Activated naive CD4-positive, alpha-beta T cell treated with anti-CD3 and anti-CD28 coated beads for 36 hours (primary cell): ENCODE measurements at regions not wholly inside any gene's neighbourhood (a gene's known extent, or its start where the extent isn't known, plus 50 kb on each side); places are given as distances from the start of the nearest gene placed in this dataset.

ENCODE experiments used
- CTCF ChIA-PET: fragments of 350-600 bp; sonication (Branson Sonifier 250); formaldehyde crosslinking; loops from one replicate; lab custom pipeline; 2021; ENCODE audit warnings: antibody characterized with exemption; lab: Charles Lee
- DNase-seq: peaks from one replicate; pipeline ENCODE4 v3.0.0-alpha.2; 2020
- H3K27ac Mint-ChIP-seq: one replicate; pipeline ENCODE4 v1.8.0; 2021; ENCODE audit warnings: mild to moderate bottlenecking, mixed read lengths
- H3K27me3 Mint-ChIP-seq: one replicate; pipeline ENCODE4 v1.8.0; 2021; ENCODE audit warnings: low read depth, mixed read lengths
- H3K36me3 Mint-ChIP-seq: one replicate; pipeline ENCODE4 v1.8.0; 2021; ENCODE audit warnings: low read depth, mixed read lengths
- H3K4me1 Mint-ChIP-seq: one replicate; pipeline ENCODE4 v1.8.0; 2021; ENCODE audit warnings: low read depth, mixed read lengths
- H3K4me3 Mint-ChIP-seq: one replicate; pipeline ENCODE4 v1.8.0; 2021; ENCODE audit warnings: mild to moderate bottlenecking, moderate library complexity, mixed read lengths
- H3K9me3 Mint-ChIP-seq: one replicate; pipeline ENCODE4 v1.8.0; 2021; ENCODE audit warnings: mixed read lengths
- intact Hi-C: fragments of 100-400 bp; cut with micrococcal nuclease; formaldehyde crosslinking; loops from one replicate; pipeline ENCODE4 v1.15.1; 2023

DNA sequence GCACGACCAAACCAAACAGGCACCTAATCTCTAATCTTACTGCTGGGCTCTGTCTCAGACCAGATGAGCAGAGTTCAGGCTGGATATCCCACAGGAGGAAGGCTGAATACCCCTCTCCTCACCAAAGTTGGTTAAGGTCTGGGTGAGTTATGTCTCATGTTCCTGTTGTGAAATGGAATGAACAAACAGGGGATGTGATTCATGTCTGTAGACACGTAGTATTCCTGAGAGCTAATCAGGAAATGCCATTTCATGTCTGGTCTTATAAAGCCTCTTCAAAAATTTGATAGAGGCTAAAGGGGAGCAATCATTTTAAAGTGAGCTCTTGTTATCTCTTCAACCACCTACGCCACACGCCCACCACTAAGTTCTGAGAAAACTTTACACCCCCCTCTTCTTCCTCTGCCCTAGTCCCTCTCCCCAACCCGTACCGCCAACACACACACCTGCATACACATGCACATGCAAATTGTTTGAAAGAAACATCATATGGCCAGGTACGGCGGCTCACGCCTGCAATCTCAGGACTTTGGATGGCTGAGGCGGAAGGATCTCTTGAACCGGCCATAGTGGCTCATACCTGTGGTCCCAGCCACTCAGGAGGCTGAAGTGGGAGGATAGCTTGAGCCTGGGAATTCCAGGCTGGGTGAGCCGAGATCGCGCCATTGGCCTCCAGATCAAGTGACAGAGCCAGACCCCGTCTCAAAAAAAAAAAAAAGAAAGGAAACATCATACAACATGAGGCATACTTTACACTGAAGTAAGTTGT is 69.8 kb upstream of the RAI14 start:
- H3K9me3 Mint-ChIP-seq, result no peaks in the 10 kb centered on the region
- H3K36me3 Mint-ChIP-seq, result no peaks in the 10 kb centered on the region
- intact Hi-C loops, result no loop called here
- peaks cover 4% of the 10 kb centered on the region for H3K4me1 Mint-ChIP-seq
- peaks cover 30% of the 10 kb centered on the region for H3K27me3 Mint-ChIP-seq
- no peak overlapping the region for H3K27ac Mint-ChIP-seq
- CTCF ChIA-PET, result no interaction called here
- no peak overlapping the region for H3K4me3 Mint-ChIP-seq
- DNase-seq, result no peak

DNA sequence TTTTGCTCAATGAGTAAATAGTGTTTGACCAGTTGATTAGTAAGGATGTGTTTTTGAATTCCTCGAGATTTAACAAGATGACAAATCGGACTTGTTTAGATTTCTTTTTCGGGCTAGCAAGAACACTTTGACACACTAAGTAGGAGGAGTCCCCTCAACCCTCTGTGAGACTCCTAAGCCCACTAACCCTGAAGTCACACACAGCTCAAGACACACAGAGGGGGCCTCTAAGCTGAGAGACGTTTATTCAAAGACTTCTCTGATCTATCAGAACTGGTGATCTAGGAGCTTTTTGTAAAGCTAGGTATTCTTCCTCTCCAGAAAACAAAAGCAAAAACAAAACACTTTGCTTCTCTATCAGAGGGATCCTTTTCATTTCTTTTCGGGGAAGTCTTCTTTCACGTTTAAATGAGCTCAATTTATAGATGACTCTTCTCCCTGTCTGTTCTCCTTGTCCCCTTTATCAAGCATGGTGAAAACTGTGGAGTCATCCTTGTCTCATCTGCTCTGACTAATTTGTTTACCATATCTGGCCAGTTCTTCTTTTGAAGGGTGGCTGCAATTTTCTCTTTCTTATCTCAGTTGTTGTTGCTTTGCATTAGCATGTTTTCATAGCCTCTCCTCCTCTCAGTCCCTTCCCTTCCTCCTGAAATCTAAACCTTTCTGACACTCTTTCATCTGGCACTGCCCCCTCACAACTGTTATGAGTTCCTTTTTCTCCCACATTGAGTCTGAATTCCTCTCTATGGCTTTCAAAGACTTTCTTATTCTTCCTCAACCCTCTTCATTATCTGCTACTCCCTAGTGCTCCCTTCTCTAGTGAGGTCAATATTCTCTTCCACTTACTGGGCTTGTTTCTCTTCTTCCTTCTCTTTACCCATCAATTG is 68.5 kb upstream of the RAI14 start:
- H3K36me3 Mint-ChIP-seq, result no peaks in the 10 kb centered on the region

DNA sequence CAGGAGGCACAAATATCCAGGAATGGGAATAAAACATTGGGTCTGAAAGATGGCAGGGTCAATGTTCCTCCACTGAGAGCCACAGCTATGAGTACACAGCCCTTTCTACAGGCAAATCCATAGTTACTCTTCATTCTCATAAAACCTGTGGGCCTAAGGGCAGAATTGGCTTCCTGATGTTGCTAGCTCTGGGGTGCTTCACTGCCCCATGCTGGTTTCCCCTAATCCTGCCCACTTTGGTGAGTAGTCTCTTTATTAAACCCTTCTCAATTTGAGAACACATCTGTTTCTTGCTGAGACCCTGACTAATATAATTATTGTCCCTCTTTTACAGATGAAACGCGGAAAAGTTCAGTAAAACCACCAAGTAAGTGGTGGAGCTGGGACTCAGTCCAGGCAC is 66.3 kb upstream of the RAI14 start:
- intact Hi-C loops, result no loop called here
- H3K36me3 Mint-ChIP-seq, result no peaks in the 10 kb centered on the region
- CTCF ChIA-PET, result no interaction called here
- H3K27ac Mint-ChIP-seq, result no peak overlapping the region
- peaks cover 19% of the 10 kb centered on the region for H3K27me3 Mint-ChIP-seq
- peaks cover 4% of the 10 kb centered on the region for H3K4me1 Mint-ChIP-seq
- no peaks in the 10 kb centered on the region for H3K9me3 Mint-ChIP-seq
- DNase-seq, result no peak
- H3K4me3 Mint-ChIP-seq, result no peak overlapping the region

More for the DNA sequence above, 68.5 kb upstream of the RAI14 start:
- Mint-ChIP-seq H3K4me1 (peaks cover 4% of the 10 kb centered on the region), H3K9me3 (no peaks in the 10 kb centered on the region), H3K27me3 (peaks cover 28% of the 10 kb centered on the region), H3K27ac (no peak overlapping the region), H3K4me3 (no peak overlapping the region)
- intact Hi-C loops, result no loop called here
- CTCF ChIA-PET, result interaction anchor here (0.7 to 1.0 kb wide), 2 partner anchors 8 to 43 kb away, joined by 3 read pairs; no protein-coding TSS in a partner anchor
- DNase-seq, result no peak

DNA sequence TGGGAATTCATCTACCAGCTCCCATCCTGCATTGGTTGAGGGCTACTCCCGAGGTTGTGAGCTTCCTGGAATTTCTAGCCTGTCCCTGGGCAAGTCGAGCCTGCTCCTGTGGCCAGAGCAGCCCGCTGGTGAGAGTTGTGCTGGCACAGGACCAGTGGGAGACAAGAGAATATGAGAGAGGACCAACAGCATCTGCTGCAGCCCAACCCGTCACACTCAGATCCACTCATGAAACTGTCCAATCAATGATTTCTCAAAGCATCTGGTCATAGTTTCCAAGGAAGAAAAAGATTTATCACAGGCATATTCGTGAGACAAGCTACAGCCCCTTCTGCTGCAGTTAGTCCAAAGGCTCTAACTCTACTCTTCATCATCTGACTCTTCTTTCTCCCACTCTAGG is 64.4 kb upstream of the RAI14 start:
- no peak overlapping the region for H3K4me3 Mint-ChIP-seq
- DNase-seq, result no peak
- peaks cover 4% of the 10 kb centered on the region for H3K4me1 Mint-ChIP-seq
- no peak overlapping the region for H3K27ac Mint-ChIP-seq
- intact Hi-C loops, result no loop called here
- CTCF ChIA-PET, result interaction anchor here (0.6 kb wide), 1 partner anchor 13 kb away, joined by 3 read pairs; no protein-coding TSS in a partner anchor
- no peaks in the 10 kb centered on the region for H3K9me3 Mint-ChIP-seq
- H3K27me3 Mint-ChIP-seq, result peaks cover 17% of the 10 kb centered on the region
- no peaks in the 10 kb centered on the region for H3K36me3 Mint-ChIP-seq

DNA sequence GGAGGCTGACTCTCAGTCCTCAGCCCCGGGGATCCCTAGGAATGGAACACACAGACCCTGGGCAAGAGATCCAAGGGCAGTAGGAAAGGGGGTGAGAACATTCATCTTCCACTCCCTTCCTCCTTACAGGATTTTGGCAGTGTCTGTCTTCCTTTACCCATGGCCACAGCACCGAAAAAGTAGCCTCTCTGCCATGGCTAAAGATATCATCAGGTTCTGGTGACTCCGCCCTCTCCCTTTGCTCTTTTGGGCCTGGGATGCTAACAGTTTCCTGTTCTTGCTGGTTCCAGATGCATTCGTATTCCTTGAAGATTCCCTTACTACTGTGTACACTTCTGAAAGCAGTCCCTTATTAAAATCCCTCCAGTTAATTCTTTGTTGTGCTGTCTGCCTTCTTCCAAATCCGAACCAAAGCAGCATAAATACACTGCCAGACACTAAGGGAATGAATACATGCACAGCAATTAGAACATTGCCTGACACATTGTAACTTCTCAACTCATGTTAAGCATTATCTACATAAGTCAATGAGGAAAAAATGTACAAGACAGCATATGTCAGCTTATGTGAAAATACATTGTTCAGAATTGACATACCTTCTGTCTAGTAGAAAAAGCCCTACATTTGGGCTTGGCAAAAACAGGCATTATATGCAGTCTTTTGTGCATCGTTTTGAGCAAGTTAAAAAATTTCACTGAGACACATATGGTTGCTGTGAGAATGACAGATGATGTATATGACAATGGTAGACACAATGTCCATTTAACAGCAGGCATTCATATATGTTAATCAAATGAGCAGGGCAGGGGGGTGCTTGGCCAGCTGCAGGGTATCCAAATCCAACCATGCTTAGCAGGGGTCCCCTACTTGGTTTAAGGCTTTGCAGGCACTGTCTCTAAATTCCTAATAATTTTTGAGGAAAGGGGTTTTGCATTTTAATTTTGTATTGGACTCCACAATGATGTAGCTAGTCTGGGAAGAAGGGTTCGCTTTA is 58.8 kb upstream of the RAI14 start:
- Mint-ChIP-seq H3K4me3 (no peak overlapping the region), H3K36me3 (no peaks in the 10 kb centered on the region), H3K27me3 (peaks cover 10% of the 10 kb centered on the region), H3K4me1 (peaks cover 12% of the 10 kb centered on the region), H3K27ac (no peak overlapping the region), H3K9me3 (no peaks in the 10 kb centered on the region)
- DNase-seq, result no peak
- intact Hi-C loops, result loop anchor here (1.0 to 2.0 kb wide), 3 partner anchors 24 to 87 kb away; no protein-coding TSS in a partner anchor
- CTCF ChIA-PET, result no interaction called here

DNA sequence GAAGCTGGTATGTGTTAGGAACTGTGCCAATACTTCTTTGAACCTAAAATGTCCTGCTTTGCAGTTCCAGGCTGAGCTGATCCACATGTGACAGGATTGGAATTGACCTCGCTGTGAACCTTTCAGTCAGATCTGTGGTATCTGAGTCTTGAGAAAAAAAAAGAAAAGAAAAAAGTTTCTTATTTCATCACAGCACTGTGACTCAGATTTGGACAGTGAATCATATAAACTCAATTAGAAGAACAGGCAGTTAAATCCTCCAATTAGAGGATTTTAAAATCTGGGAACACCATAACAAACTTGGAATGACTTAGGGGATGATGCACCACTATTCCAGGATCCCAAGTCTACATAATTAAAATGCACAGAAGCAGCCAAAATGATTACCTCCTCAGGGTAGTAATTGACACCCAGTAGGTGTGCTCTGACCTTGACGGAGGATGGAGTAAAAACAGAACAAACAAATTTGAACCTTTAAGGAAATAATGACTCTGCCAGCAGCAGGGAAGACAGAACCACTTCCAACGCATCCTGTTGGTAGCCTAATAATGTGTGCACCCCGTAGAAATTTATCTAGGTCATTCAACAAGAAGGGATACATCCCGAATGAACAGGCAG is 57.8 kb upstream of the RAI14 start:
- Mint-ChIP-seq H3K9me3 (no peaks in the 10 kb centered on the region), H3K4me1 (peaks cover 12% of the 10 kb centered on the region), H3K27ac (no peak overlapping the region), H3K27me3 (peaks cover 9% of the 10 kb centered on the region), H3K4me3 (no peak overlapping the region), H3K36me3 (no peaks in the 10 kb centered on the region)
- CTCF ChIA-PET, result no interaction called here
- intact Hi-C loops, result loop anchor here (1.0 to 2.0 kb wide), 3 partner anchors 23 to 86 kb away; no protein-coding TSS in a partner anchor
- DNase-seq, result peak; percentile 32

DNA sequence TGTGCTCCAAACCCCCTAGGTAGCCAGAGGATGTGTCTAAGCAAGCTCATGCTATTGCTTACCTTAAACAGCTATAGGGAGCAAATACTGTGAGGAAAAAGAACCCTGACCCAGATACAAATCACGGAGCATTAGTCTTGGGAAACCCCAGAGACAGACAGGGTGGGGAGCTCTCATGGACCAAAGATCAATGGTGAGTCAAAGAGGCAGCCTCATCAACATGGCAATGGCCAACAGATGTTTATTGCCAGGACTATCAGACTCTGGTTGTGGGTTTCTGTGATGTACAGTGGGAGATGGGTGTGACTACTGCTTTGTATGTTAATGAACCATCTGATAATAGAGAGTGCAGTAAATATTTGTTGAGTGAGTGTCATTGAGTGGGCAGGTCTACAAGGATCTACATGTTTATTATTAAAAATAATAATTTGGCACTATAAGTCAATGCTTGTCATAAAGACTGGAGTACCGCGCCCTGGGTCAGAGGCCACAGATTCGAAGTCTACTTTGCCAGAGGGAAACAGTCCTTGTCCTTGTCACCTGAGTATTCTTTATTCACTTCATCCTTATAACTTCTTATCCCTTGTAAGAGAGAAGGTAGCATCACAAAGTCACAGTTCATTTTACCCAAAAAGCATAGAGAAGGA is 56.5 kb upstream of the RAI14 start:
- Mint-ChIP-seq H3K27ac (no peak overlapping the region), H3K4me1 (peaks cover 12% of the 10 kb centered on the region), H3K36me3 (no peaks in the 10 kb centered on the region), H3K4me3 (no peak overlapping the region), H3K27me3 (peaks cover 9% of the 10 kb centered on the region), H3K9me3 (no peaks in the 10 kb centered on the region)
- CTCF ChIA-PET, result no interaction called here
- intact Hi-C loops, result loop anchor here (2.0 kb wide), 1 partner anchor 63 kb away; no protein-coding TSS in a partner anchor
- DNase-seq, result no peak

DNA sequence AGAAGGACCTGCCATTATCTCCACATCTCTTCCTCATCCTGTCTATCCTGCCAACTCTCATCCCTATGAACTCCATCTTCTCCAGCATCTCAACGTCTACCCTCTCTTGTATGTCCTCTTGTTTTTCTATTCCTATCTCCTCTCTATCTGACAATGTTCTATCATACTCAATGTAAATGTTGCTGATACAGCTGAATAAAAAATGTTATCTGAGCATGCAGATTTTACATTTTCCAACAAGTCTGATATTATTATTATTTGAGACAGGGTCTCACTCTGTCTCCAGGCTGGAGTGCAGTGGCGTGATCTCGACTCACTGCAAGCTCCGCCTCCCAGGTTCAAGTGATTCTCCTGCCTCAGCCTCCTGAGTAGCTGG is 56.0 kb upstream of the RAI14 start:
- H3K36me3 Mint-ChIP-seq, result no peaks in the 10 kb centered on the region
- CTCF ChIA-PET, result interaction anchor here (0.7 kb wide), 1 partner anchor 32 kb away, joined by 3 read pairs; no protein-coding TSS in a partner anchor
- peaks cover 7% of the 10 kb centered on the region for H3K27me3 Mint-ChIP-seq
- peaks cover 12% of the 10 kb centered on the region for H3K4me1 Mint-ChIP-seq
- H3K27ac Mint-ChIP-seq, result no peak overlapping the region
- H3K9me3 Mint-ChIP-seq, result no peaks in the 10 kb centered on the region
- no peak for DNase-seq
- intact Hi-C loops, result no loop called here
- no peak overlapping the region for H3K4me3 Mint-ChIP-seq

DNA sequence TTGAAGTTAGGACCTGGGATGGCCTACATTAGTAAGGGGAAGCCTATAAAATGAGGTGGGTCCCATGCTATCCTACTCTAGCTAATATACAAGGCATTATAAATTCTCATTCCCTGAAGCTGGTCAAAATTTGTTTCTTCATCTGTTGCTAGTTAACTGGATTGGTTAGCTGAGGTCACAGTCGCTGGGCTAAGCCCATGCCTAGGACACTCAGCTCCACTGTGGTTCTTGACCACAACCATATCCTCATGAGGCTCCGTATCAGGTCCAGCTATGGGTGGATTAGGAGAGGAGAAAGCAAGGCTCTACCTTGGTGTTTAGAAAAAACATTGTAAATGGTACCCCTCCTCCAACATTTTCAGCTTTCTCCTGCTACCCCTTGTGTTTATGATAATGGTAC is 52.8 kb upstream of the RAI14 start:
- Mint-ChIP-seq H3K4me3 (no peak overlapping the region), H3K9me3 (no peaks in the 10 kb centered on the region), H3K4me1 (peaks cover 6% of the 10 kb centered on the region), H3K27ac (no peak overlapping the region), H3K36me3 (no peaks in the 10 kb centered on the region), H3K27me3 (peaks cover 9% of the 10 kb centered on the region)
- intact Hi-C loops, result no loop called here
- CTCF ChIA-PET, result interaction anchor here (0.7 to 1.3 kb wide), 2 partner anchors 80 to 294 kb away, joined by 3 read pairs; no protein-coding TSS in a partner anchor
- DNase-seq, result no peak

DNA sequence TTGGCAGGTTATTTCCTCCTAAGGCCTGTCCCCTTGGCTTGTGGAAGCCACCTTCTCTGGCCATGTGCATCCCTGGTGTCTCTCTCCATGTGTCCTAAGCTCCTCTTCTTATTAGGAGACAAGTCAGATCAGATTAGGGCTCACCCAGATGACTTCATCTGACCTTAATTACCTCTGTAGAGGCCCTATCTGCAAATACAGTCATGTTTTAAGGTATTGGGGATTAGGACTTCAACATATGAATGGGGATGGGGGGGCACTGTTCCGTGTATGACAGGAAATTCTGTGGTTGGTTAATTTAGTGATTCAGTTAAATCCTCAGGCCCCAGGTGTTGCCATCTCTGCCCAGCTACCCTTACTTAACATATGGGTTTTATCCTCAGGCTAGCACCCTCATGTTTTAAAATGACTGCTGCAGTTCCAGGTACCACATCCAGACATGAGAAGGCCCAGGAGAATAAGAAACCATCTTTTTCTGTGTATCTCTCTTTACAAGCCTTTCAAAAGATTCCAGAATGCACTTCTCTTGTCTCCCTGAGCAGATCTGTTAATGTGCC is 51.9 kb upstream of the RAI14 start:
- intact Hi-C loops, result no loop called here
- H3K9me3 Mint-ChIP-seq, result no peaks in the 10 kb centered on the region
- H3K4me3 Mint-ChIP-seq, result no peak overlapping the region
- DNase-seq, result no peak
- peaks cover 11% of the 10 kb centered on the region for H3K27me3 Mint-ChIP-seq
- H3K27ac Mint-ChIP-seq, result no peak overlapping the region
- CTCF ChIA-PET, result interaction anchor here (1.3 kb wide), 1 partner anchor 81 kb away, joined by 3 read pairs; no protein-coding TSS in a partner anchor
- no peaks in the 10 kb centered on the region for H3K36me3 Mint-ChIP-seq
- H3K4me1 Mint-ChIP-seq, result no peaks in the 10 kb centered on the region

DNA sequence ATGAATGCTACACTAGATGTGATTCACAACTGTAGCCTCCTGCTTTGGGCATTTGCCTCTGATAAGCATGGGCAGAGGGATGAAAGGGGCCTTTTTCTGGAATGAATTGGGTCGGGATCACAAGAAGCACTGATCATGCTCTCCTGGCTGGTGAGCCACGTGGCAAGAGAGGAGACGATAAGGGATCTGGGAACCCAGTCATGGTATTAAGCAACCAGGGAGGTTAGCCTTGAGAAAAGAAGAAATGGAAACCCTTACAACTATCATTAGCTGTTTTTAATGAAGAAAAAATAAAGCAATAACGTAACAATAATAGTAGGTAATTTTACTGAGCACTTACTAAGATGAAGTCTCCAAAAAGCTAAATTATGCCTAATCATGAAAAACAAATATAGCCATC is 50.0 kb upstream of the RAI14 start:
- H3K4me3 Mint-ChIP-seq, result no peak overlapping the region
- intact Hi-C loops, result no loop called here
- CTCF ChIA-PET, result no interaction called here
- no peaks in the 10 kb centered on the region for H3K4me1 Mint-ChIP-seq
- H3K27ac Mint-ChIP-seq, result no peak overlapping the region
- peaks cover 10% of the 10 kb centered on the region for H3K27me3 Mint-ChIP-seq
- no peaks in the 10 kb centered on the region for H3K36me3 Mint-ChIP-seq
- H3K9me3 Mint-ChIP-seq, result no peaks in the 10 kb centered on the region
- DNase-seq, result no peak
